Stimulated activated CD4-positive, alpha-beta T cell treated with anti-CD3 and anti-CD28 coated beads, Interleukin-2, amount 100 ng/mL, for 48 hours (primary cell): ENCODE measurements at regions not wholly inside any gene's neighbourhood (a gene's known extent, or its start where the extent isn't known, plus 50 kb on each side); places are given as distances from the start of the nearest gene placed in this dataset.
"Not testable (repeated sequence)": the region's sequence is repeated elsewhere in the genome, so short reads cannot be mapped to it uniquely, and the experiment has no call there.

Experiments
- DNase-seq, 2 donors: peaks; one replicate each; pipeline ENCODE4 v3.0.0-alpha.2; 2020

DNA sequence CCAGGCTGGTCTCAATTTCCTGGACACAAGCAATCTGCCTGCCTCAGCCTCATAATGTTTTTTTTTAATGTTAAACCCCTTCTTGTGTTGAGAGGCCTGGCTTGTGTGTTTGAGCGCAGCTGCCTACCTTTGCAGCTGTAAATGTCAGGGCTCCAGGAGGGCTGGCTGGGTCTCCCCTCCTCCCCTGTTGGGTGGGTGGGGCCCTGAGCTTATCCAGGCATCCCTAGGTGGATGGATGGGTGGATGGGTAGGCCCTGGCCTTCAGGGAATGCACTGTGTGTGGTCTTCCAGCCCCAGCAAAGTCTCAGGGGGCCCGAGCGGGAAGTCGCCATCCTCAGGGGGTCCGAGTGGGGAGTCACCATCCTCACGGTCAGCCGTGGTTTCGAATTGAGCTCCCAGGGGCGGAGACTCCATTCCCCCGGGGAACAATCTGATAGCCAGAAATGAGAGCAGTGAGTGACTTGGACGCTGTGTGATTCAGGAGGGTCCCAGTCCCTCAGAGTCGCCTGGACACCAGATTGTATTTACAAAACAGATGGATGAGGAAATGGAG lies 279.4 kb upstream of the PLGLB2 start:
- DNase-seq, result not testable (repeated sequence)

GRCh38 chr2:87469180-87470151 lies 278.4 kb upstream of the PLGLB2 start:
- peak in 1 of 2 donors; percentile 75 for DNase-seq

DNA sequence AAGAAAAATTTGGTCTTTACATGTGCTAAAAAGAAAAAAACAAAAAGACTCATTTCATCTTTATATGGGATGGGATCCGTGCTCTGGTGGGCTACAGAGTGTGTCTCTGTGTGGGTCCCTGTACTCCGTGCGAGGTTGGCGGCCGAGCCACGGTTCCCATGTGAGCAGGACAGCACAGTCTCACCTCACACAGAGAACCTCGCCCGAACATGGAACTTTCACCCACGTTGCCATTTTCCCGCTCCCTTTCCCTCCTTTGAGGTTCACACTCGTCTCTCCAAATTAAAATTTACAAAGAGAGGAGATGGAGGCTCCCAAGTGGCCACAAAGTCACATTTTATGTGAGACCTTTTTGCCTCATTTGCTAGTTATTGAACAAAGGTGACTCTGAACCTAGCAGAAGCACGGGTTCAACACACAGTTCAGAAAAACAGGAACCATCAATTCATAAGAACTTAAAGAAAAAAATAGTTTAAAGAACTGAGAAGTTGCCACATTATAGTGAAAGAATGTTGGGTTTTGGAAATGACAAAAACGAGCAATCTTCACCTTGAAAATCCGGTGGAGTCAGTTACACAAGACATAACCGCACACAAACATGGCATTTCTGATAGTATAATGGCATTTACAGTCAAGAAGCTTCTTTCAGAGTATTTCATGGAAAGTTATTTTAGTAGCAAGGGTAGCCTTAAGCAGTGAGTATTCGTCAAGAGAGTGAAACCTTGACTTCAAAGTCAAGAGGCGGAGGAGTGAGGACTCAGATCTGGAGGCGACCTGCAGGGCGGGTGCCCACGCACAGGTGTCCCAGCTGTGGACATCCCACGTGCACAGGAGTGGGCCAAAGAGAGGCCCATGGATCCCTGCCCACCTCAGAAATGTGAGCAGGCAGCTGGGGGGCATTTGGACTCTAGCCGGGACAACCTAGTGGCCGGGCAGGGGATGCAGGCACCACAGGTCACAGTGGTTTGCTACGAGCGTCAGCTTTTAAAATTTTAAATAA lies 277.2 kb upstream of the PLGLB2 start:
- DNase-seq, result peak in 1 of 2 donors; percentile 53

DNA sequence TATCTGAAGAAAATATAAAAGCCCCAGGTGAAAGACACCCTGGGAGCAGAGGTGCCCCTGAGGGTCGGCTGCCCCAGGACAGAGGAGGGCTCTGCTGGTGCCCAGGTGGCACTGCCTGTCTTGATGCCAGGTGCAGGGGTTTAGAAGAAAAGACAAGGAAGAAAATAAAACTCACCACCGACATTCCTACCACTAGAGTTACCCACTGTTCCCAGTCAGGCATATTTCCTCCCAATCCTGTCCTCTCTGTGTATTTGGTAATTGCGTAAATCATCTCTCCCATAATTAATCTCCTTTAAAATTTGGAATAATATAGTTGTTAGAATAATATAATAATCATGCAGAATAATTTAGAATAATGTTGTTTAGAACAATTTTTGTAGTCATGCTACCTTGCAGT lies 276.4 kb upstream of the PLGLB2 start:
- not testable (repeated sequence) for DNase-seq

GRCh38 chr2:87476223-87476872 lies 271.5 kb upstream of the PLGLB2 start:
- DNase-seq, result not testable (repeated sequence)

DNA sequence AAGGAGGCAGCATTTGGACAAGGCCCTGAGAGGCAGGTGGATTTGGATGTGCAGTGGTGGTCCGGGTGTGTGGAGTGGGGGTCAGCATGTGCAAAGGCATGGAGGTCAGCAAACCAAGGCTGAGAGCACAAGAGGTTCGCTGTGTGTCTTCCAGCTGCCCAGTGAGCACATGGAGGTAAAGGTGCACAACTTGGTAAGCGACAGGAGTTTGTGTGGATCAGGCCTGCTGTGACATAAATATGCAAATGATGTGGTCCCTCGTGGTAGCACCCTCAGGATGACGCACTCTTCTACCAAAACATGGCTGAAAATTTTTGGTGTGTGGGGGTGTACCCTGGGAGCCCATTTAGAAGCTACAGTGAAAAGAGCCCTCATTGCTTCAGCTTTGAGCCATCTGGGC lies 271.0 kb upstream of the PLGLB2 start:
- DNase-seq, result not testable (repeated sequence)

- DNase-seq, result not testable (repeated sequence)
These were observed 270.0 kb upstream of the PLGLB2 start for GRCh38 chr2:87477669-87478428.

- DNase-seq, result not testable (repeated sequence)
These were observed 269.0 kb upstream of the PLGLB2 start for GRCh38 chr2:87478911-87479310.

- DNase-seq, result not testable (repeated sequence)
These were observed 264.7 kb upstream of the PLGLB2 start for GRCh38 chr2:87483093-87483680.

- DNase-seq, result not testable (repeated sequence)
These were observed 263.5 kb upstream of the PLGLB2 start for GRCh38 chr2:87484363-87484762.

DNA sequence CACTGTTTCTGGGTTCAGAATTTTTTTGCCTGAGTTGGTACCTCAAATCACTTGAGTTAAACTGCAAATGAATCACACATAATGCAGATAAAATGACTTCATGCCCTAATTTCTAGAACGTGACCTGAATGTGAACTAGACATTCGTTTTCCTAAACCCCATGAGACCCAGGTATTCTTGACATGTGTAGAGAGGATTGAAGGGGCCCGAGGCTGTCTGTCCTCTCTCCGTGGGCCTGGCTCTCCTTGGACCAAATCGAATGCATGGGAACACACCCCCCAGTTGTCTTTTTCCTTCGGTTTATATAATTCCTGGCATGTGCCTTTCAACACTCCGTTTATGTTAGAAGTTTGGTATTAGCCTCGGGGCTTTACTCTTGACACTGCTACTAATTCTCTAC lies 262.4 kb upstream of the PLGLB2 start:
- not testable (repeated sequence) for DNase-seq

DNA sequence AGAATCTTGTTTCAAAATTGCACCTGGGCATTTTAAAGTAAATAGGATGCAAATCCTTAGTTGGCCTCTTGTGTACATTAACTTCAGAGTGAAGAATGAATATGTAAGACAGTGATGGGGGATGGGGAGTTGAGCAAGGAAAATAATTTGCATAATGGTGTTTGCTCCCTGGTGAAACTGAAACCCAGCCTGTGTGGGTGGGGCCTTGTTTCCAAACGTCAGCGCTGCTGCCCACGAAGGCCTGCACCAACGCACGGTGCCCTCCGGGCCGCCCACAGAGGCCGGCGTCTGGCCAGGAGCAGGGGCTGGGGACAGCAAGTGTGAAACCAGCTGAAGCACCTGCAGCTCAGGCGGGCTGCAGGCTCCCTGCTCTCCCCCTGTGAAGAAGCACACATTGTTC lies 262.0 kb upstream of the PLGLB2 start:
- not testable (repeated sequence) for DNase-seq

- not testable (repeated sequence) for DNase-seq
These were observed 261.5 kb upstream of the PLGLB2 start for GRCh38 chr2:87486413-87486812.

- not testable (repeated sequence) for DNase-seq
These were observed 259.9 kb upstream of the PLGLB2 start for GRCh38 chr2:87488021-87488420.

- DNase-seq, result not testable (repeated sequence)
These were observed 258.9 kb upstream of the PLGLB2 start for GRCh38 chr2:87488991-87489390.

GRCh38 chr2:87494846-87495245 lies 253.0 kb upstream of the PLGLB2 start:
- DNase-seq, result not testable (repeated sequence)

DNA sequence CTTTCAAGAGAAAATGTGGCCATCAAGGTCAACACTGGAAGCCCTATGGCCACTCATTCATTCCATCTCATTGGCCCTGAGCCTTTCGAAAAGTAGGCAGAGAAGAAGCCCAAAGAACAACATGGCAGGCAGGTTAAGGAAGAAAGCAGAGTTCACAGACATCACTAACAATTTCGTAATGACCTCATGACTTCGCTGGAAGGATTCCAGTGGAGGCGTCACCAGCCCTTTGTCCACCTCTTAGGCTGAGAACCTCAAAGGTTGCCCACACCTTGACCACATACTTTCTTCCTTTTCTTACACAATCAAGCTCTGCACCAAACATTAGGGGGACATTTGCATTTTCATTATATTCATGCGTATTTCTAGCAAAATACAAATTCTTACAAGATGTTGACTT lies 252.4 kb upstream of the PLGLB2 start:
- DNase-seq, result not testable (repeated sequence)

DNA sequence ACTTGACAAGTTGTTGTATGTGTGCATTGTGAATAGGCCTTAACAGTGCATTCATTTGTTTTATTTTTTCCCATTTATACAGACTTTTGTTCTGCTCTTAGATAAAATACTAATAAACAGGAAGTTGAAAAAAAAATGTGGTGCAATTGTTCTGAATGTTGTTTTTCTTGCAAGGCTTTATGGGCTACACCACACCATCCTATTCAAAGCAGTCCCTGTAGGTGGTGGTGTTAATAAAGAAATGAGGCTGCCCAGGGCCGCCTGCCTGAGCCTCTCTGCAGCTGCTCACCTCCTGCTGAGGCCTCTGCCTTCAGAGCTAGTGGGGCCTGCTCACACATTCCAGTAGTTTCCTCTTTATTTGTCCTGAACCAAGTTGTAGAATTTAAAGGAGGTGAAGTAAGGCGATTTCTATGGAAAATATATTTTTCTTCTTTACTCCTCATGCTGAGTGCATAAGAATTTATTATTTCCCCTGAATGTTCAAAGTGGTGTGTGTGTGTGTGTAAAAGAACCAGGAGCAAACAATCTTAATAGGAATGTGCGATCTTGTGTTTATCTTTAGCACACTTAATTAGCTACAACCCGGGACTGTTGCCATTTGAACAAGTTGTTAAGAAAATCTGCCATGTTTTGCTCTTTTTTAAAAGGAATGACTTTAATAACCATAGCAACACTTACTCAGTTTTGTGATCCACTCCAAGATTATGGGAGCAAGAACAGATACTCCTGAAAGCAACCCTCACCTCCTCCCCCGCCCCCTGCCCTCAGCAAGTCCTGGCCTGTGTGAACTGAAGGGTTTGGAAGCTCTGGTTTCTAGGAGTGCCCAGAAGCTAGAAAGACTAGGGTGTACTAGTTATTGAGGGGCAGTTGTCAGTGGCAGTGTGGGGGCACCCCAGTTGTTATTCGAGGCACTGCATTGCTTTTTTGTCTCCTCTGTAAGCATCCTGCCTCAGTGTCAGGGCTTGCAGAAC lies 251.6 kb upstream of the PLGLB2 start:
- not testable (repeated sequence) for DNase-seq

- not testable (repeated sequence) for DNase-seq
These were observed 250.8 kb upstream of the PLGLB2 start for GRCh38 chr2:87497135-87497534.

DNA sequence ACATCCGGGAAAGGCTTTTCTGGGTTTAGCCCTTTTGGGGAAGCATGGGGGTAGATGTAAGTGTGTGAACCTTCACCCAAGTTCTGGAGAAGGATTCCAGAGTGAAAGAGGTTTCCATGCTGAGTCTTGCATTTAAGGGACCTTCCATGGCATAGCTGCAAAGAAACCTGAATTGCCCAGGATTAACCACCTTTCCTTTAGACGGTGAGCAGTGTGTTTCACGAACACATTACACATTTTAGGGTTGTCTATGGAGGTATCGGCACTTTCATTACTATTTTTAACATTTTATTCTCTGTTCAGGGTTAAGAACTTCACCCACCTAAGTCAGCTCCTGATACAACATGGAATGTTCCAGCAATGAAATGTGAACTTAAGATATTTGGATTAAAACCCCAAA lies 250.2 kb upstream of the PLGLB2 start:
- not testable (repeated sequence) for DNase-seq
